HepG2 (cell line): ENCODE measurements at regions not wholly inside any gene's neighbourhood (a gene's known extent, or its start where the extent isn't known, plus 50 kb on each side); places are given as distances from the start of the nearest gene placed in this dataset.

Experiments used
- ATAC-seq: fragments of 200-7000 bp; cut with Tn5 transposase; 3 replicates; pipeline ENCODE4 v1.9.1; 2020; ENCODE audit warnings: mild to moderate bottlenecking, moderate library complexity
- BruUV-seq: library from RNA; stranded (reverse); fragments of 400-500 nt; replicated peaks from 2 replicates; lab custom pipeline; 2021; lab: Mats Ljungman, UMichigan
- CTCF ChIA-PET: fragments of 300-600 bp; formaldehyde crosslinking; extraction: SDS; loops from one replicate; lab custom pipeline; 2021; ENCODE audit warnings: low total read pairs, inconsistent platforms, low intra/inter-chr PET ratio; lab: Yijun Ruan, JAX
- POLR2A ChIA-PET: fragments of 350-600 bp; sonication (Branson Sonifier 250); formaldehyde crosslinking; loops from one replicate; lab custom pipeline; 2020; ENCODE audit warnings: antibody characterized with exemption, inconsistent platforms; lab: Yijun Ruan, JAX
- DNase-seq: peaks from one replicate; pipeline ENCODE4 v3.0.0-alpha.2; 2015; ENCODE audit warnings: low spot score
- FAIRE-seq: peaks from 3 replicates; lab custom pipeline; 2011; peaks lifted over from hg19 to GRCh38; lab: Jason Lieb, UNC
- H2AFZ ChIP-seq: one replicate; pipeline ENCODE4 v1.6.1; 2011; ENCODE audit warnings: low read length, inconsistent platforms
- H3K27ac ChIP-seq: fragments of 300-600 bp; 3 replicates; pipeline ENCODE4 v1.8.0; 2011; ENCODE audit warnings: mixed run types, mild to moderate bottlenecking, mixed read lengths, low read length, inconsistent platforms; ENCODE audit not compliant: insufficient read depth; ENCODE audit errors: extremely low read length
- H3K27me3 ChIP-seq, 2 experiments: fragments of 200-600 bp in 1 of 2; 2 replicates in 1 of 2; 3 replicates in 1 of 2; pipeline versions ENCODE4 v1.6.0 to v1.8.0; 2011; ENCODE audit warnings: low read length in 2 of 2, mild to moderate bottlenecking in 2 of 2, moderate library complexity in 2 of 2, inconsistent platforms in 1 of 2; ENCODE audit not compliant: insufficient read depth in 2 of 2, control insufficient read depth in 1 of 2
- H3K36me3 ChIP-seq, 2 experiments: fragments of 200-600 bp in 1 of 2; replicated peaks in 1 of 2; 2 replicates in 1 of 2; 3 replicates in 1 of 2; pipeline versions ENCODE4 v1.5.1 to v1.8.0; 2011; ENCODE audit warnings: low read length in 2 of 2, inconsistent platforms in 1 of 2; ENCODE audit not compliant: insufficient read depth in 2 of 2, control insufficient read depth in 1 of 2
- H3K4me1 ChIP-seq: 2 replicates; pipeline ENCODE4 v1.5.1; 2012; ENCODE audit warnings: low read length, inconsistent platforms; ENCODE audit not compliant: insufficient read depth
- H3K4me2 ChIP-seq: 2 replicates; pipeline ENCODE4 v1.6.0; 2011; ENCODE audit warnings: low read depth, low read length, inconsistent platforms
- H3K4me3 ChIP-seq, 3 experiments: fragments of 200-600 bp in 1 of 3; sonication (generic), shearing (Covaris generic) in 1 of 3; replicated peaks in 1 of 3; 2 replicates each; pipeline ENCODE4 v1.5.1; 2011 to 2016; ENCODE audit warnings: low read length in 3 of 3, inconsistent platforms in 2 of 3, low read depth in 2 of 3, mild to moderate bottlenecking in 2 of 3, control low read depth in 1 of 3, mixed read lengths in 1 of 3; ENCODE audit not compliant: insufficient read depth in 1 of 3
- H3K79me2 ChIP-seq: one replicate; pipeline ENCODE4 v1.6.1; 2011; ENCODE audit warnings: low read length, inconsistent platforms; ENCODE audit not compliant: insufficient read depth
- H3K9ac ChIP-seq: 2 replicates; pipeline ENCODE4 v1.6.0; 2011; ENCODE audit warnings: mild to moderate bottlenecking, low read depth, low read length, inconsistent platforms; ENCODE audit not compliant: insufficient read depth
- H3K9me3 ChIP-seq: 2 replicates; pipeline ENCODE4 v1.5.1; 2012; ENCODE audit warnings: mild to moderate bottlenecking, low read length
- H4K20me1 ChIP-seq: 2 replicates; pipeline ENCODE4 v1.6.0; 2011; ENCODE audit warnings: inconsistent platforms, mild to moderate bottlenecking, low read length, moderate library complexity; ENCODE audit not compliant: insufficient read depth
- ATF4 ChIP-seq, 2 experiments: fragments of 450-650 bp in 1 of 2; sonication (generic) in 1 of 2; formaldehyde crosslinking; IDR thresholded peaks; 2 replicates each; pipeline versions ENCODE4 v1.5.0 to v1.8.0; 2020 to 2022; ENCODE audit warnings: mild to moderate bottlenecking in 1 of 2, missing genetic modification reagents in 1 of 2
- GZF1 ChIP-seq: sonication (generic); formaldehyde crosslinking; IDR thresholded peaks from 2 replicates; pipeline ENCODE4 v1.5.1; 2020; ENCODE audit warnings: mild to moderate bottlenecking, missing genetic modification reagents
- HMG20B ChIP-seq: conservative IDR thresholded peaks from 2 replicates; pipeline ENCODE4 v1.6.1; 2016; ENCODE audit warnings: missing genetic modification reagents, missing compliant biosample characterization
- HNF1A ChIP-seq, 2 experiments: sonication (generic) in 1 of 2; formaldehyde crosslinking in 1 of 2; IDR thresholded peaks; 2 replicates each; pipeline versions ENCODE4 v1.4.0 to v1.6.1; 2016 to 2020; ENCODE audit warnings: borderline replicate concordance in 1 of 2, low read depth in 1 of 2, mild to moderate bottlenecking in 1 of 2, missing genetic modification reagents in 1 of 2
- HOMEZ ChIP-seq: IDR thresholded peaks from 2 replicates; pipeline ENCODE4 v1.6.1; 2016; ENCODE audit warnings: low read depth
- JDP2 ChIP-seq: sonication (generic); formaldehyde crosslinking; IDR thresholded peaks from 2 replicates; pipeline ENCODE4 v1.8.1; 2022; ENCODE audit warnings: missing genetic modification reagents, borderline replicate concordance
- KLF16 ChIP-seq, 2 experiments: sonication (generic) in 1 of 2; formaldehyde crosslinking in 1 of 2; IDR thresholded peaks; 2 replicates each; pipeline versions ENCODE4 v1.6.1 to v1.8.0; 2016 to 2023; ENCODE audit warnings: missing genetic modification reagents in 2 of 2, missing compliant biosample characterization in 1 of 2
- MAF1 ChIP-seq: sonication (generic); formaldehyde crosslinking; IDR thresholded peaks from 2 replicates; pipeline ENCODE4 v1.5.0; 2020; ENCODE audit warnings: missing genetic modification reagents, borderline replicate concordance
- RNF2 ChIP-seq: fragments of 450-650 bp; conservative IDR thresholded peaks from 2 replicates; pipeline ENCODE4 v1.6.1; 2016; ENCODE audit warnings: low read depth
- TBX2 ChIP-seq: sonication (generic); formaldehyde crosslinking; IDR thresholded peaks from 2 replicates; pipeline ENCODE4 v1.5.0; 2020; ENCODE audit warnings: missing genetic modification reagents, mild to moderate bottlenecking, borderline replicate concordance
- TEAD2 ChIP-seq: sonication (generic); formaldehyde crosslinking; IDR thresholded peaks from 2 replicates; pipeline ENCODE4 v1.9.0; 2021; ENCODE audit warnings: missing genetic modification reagents
- ZKSCAN5 ChIP-seq: sonication (generic); formaldehyde crosslinking; IDR thresholded peaks from 2 replicates; pipeline ENCODE4 v1.5.1; 2020; ENCODE audit warnings: mild to moderate bottlenecking, missing genetic modification reagents
- ZSCAN31 ChIP-seq: sonication (generic); formaldehyde crosslinking; IDR thresholded peaks from 2 replicates; pipeline ENCODE4 v1.5.0; 2020; ENCODE audit warnings: low read depth, mild to moderate bottlenecking, missing genetic modification reagents
- ZUFSP ChIP-seq: sonication (generic); formaldehyde crosslinking; IDR thresholded peaks from 2 replicates; pipeline ENCODE4 v1.9.0; 2021; ENCODE audit warnings: missing genetic modification reagents, mild to moderate bottlenecking, borderline replicate concordance
- WGBS: methylation state at CpG from one replicate; pipeline ENCODE4 v1.1.6; 2017; ENCODE audit warnings: low lambda C conversion rate; 5-methylcytosine and 5-hydroxymethylcytosine counted together
- in situ Hi-C: cut with HindIII; loops from 2 replicates; pipeline ENCODE4 v1.10.0; 2017; ENCODE audit warnings: low pct_unique_long_range_greater_than_20kb; ENCODE audit not compliant: extremely low pct_ligation_motif_present
- intact Hi-C: fragments of 100-400 bp; cut with micrococcal nuclease; formaldehyde crosslinking; loops from one replicate; pipeline ENCODE4 v1.10.0; 2022; ENCODE audit not compliant: unreplicated experiment
- TF ChIP-seq, protein P1 (sequence below): sonication (generic); formaldehyde crosslinking; IDR thresholded peaks from 2 replicates; pipeline ENCODE4 v1.4.0; 2020; ENCODE audit warnings: mild to moderate bottlenecking, missing genetic modification reagents

DNA sequence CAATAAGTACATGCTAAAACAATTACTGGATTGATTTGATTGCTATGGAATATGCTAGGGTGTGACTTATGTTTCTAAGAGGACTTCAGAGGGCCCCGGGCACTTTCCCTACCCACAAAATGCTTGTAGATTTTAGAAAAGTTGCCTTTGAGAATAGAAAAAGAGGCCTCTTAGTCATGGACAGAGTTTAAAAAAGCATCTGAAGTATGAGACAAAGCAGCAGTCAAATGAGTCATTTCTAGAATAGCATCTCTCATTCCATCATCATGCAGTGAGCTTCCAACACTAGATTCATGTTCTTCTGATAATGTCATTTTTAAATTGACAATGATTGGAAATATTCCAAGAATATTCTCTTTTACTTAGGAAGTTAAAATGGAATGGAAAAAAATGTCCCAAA, 675.1 kb upstream of the PCDH15 start:
- CTCF ChIA-PET = no interaction called here
- TF ChIP-seq HNF1A (IDR thresholded peaks at IDR 0.05; ENCODE audit: low read depth) = no peak
- TF ChIP-seq HNF1A (CRISPR knock-in tag; IDR thresholded peaks at IDR 0.05; ENCODE audit: borderline replicate concordance) = no peak
- no peak for TF ChIP-seq HMG20B (CRISPR knock-in tag)
- TF ChIP-seq JDP2 (CRISPR knock-in tag) = no peak
- no peak for TF ChIP-seq GZF1 (CRISPR knock-in tag)
- no peak for TF ChIP-seq ZUFSP (CRISPR knock-in tag)
- TF ChIP-seq, protein P1, sequence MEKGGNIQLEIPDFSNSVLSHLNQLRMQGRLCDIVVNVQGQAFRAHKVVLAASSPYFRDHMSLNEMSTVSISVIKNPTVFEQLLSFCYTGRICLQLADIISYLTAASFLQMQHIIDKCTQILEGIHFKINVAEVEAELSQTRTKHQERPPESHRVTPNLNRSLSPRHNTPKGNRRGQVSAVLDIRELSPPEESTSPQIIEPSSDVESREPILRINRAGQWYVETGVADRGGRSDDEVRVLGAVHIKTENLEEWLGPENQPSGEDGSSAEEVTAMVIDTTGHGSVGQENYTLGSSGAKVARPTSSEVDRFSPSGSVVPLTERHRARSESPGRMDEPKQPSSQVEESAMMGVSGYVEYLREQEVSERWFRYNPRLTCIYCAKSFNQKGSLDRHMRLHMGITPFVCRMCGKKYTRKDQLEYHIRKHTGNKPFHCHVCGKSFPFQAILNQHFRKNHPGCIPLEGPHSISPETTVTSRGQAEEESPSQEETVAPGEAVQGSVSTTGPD (CRISPR knock-in tag) = no peak
- TF ChIP-seq TEAD2 (CRISPR knock-in tag) = no peak
- no peak for TF ChIP-seq RNF2
- TF ChIP-seq ZSCAN31 (CRISPR knock-in tag) = no peak
- no peak for TF ChIP-seq TBX2 (CRISPR knock-in tag)
- TF ChIP-seq ATF4 (CRISPR knock-in tag; IDR thresholded peaks at IDR 0.05) = no peak
- no peak for TF ChIP-seq KLF16 (CRISPR knock-in tag; IDR thresholded peaks at IDR 0.05)
- TF ChIP-seq MAF1 (CRISPR knock-in tag) = no peak
- TF ChIP-seq ZKSCAN5 (CRISPR knock-in tag) = no peak
- no peak for TF ChIP-seq HOMEZ (CRISPR knock-in tag)

More for the DNA sequence above, 675.1 kb upstream of the PCDH15 start:
- no peak for ATAC-seq
- H3K4me1 ChIP-seq = no peaks in the 10 kb centered on the region
- intact Hi-C loops = no loop called here
- DNase-seq = no peak
- H3K9ac ChIP-seq = no peak overlapping the region
- H3K27me3 ChIP-seq = no peaks in the 10 kb centered on the region
- H3K4me2 ChIP-seq = no peak overlapping the region
- POLR2A ChIA-PET = no interaction called here
- H3K27ac ChIP-seq = no peak overlapping the region
- BruUV-seq = no TSS peak
- no peaks in the 10 kb centered on the region for H3K36me3 ChIP-seq
- no peak for FAIRE-seq
- 0% methylated on average over 1 of the region's 1 CpG for WGBS
- 0 out of 2 replicates have a peak, but pooled peaks cover 6% of the 10 kb centered on the region for H3K9me3 ChIP-seq
- H3K4me3 ChIP-seq = no peak overlapping the region
- no peak overlapping the region for H2AFZ ChIP-seq
- no peaks in the 10 kb centered on the region for H3K79me2 ChIP-seq
- no peaks in the 10 kb centered on the region for H4K20me1 ChIP-seq
- in situ Hi-C loops = no loop called here
